ENCODE measurements at regions not wholly inside any gene's neighbourhood (a gene's known extent, or its start where the extent isn't known, plus 50 kb on each side); places are given as distances from the start of the nearest gene placed in this dataset.
"Not testable (repeated sequence)": the region's sequence is repeated elsewhere in the genome, so short reads cannot be mapped to it uniquely, and the experiment has no call there.

GRCh38 chr9:29394855-29395254 lies 1821.6 kb upstream of the C9orf72 start:
- TF ChIP-seq CTCF (conservative IDR thresholded peaks at IDR 0.05; ENCODE audit: control insufficient read depth, insufficient read depth, low read depth, low read length): no peak
- no peak overlapping the region for H3K4me3 ChIP-seq (ENCODE audit: control insufficient read depth, low read depth, low read length)
- DNase-seq (ENCODE audit: low read depth): no peak

DNA sequence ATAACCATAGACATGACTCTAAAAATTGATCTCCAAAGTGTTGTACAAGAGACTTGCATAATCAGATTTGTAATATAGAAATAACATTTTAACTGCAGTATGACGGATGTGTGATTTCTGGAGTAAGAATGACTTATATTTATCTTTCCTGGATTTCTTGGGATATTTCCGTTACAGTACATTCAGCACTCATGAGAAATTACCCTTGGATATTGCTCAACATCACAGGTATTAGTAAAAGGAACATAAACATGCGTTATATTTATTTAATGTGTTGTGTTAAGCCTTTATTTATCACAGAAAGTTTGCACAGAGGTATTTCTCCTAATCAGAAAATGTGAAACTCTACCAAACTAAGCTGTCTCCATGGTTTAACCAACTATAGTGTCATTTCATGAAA lies 1823.9 kb upstream of the C9orf72 start:
- DNase-seq (ENCODE audit: low read depth): no peak
- no peak overlapping the region for H3K4me3 ChIP-seq (ENCODE audit: control insufficient read depth, low read depth, low read length)
- no peak for TF ChIP-seq CTCF (conservative IDR thresholded peaks at IDR 0.05; ENCODE audit: control insufficient read depth, insufficient read depth, low read depth, low read length)

DNA sequence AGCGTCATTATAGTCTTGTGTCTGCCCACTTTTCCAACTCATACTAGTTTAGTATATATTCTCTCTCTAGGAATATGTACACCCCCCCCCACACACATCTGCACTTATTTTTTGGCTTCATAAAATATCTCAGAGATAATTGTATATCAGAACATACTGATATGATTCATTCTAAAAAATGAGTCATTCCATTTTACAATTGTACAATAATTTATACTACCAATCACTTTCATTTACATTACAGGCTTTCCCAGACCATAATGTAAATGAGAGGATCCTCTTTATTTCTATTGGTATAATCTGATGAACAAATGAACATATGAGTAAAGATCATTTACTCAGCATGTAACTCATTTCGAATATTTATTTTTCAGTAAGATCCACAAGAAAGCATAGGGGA lies 1842.9 kb upstream of the C9orf72 start:
- no peak for DNase-seq (ENCODE audit: low read depth)
- TF ChIP-seq CTCF (conservative IDR thresholded peaks at IDR 0.05; ENCODE audit: control insufficient read depth, insufficient read depth, low read depth, low read length): no peak
- H3K4me3 ChIP-seq (ENCODE audit: control insufficient read depth, low read depth, low read length): no peak overlapping the region

- no peak for TF ChIP-seq CTCF (conservative IDR thresholded peaks at IDR 0.05; ENCODE audit: control insufficient read depth, insufficient read depth, low read depth, low read length)
- no peak overlapping the region for H3K4me3 ChIP-seq (ENCODE audit: control insufficient read depth, low read depth, low read length)
- DNase-seq (ENCODE audit: low read depth): no peak
Observed at GRCh38 chr9:29422438-29422837, 1849.2 kb upstream of the C9orf72 start.

GRCh38 chr9:29432191-29432590 lies 1858.9 kb upstream of the C9orf72 start:
- no peak for DNase-seq (ENCODE audit: low read depth)
- H3K4me3 ChIP-seq (ENCODE audit: control insufficient read depth, low read depth, low read length): no peak overlapping the region
- no peak for TF ChIP-seq CTCF (conservative IDR thresholded peaks at IDR 0.05; ENCODE audit: control insufficient read depth, insufficient read depth, low read depth, low read length)

DNA sequence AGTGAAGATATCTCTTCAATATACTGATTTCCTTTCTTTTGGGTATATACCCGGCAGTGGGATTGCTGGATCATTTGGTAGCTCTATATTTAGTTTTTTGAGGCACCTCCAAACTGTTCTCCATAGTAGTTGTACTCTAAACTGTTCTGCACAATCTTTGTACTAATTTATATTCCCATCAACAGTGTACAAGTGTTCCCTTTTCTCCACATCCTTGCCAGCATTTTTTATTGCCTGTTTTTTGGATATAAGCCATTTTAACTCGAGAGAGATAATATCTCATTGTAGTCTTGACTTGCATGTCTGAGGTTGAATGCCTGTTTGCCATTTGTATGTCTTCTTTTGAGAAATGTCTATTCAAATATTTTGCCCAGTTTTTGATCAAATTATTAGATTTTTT lies 1859.4 kb upstream of the C9orf72 start:
- H3K4me3 ChIP-seq (ENCODE audit: control insufficient read depth, low read depth, low read length); DNase-seq (ENCODE audit: low read depth): not testable (repeated sequence)

DNA sequence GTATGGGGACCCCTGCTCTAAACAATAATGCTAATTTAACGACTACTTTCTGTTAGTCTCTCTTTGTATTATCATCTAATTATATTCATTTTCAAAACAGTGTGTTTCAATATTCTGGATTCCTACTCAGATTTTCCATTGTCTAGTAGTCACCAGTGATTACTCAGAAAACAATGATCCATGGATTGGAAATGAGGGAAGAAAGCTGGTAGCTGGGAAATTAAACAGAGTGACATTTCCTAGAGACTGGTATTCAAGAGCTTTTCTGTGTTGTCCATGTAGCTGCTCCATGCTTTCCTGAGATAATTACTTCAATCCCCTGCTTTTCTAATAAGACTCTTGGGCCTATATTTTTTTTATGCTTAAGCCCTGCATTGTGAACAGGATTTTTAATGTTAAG lies 1862.1 kb upstream of the C9orf72 start:
- DNase-seq (ENCODE audit: low read depth): no peak
- TF ChIP-seq CTCF (conservative IDR thresholded peaks at IDR 0.05; ENCODE audit: control insufficient read depth, insufficient read depth, low read depth, low read length): no peak
- no peak overlapping the region for H3K4me3 ChIP-seq (ENCODE audit: control insufficient read depth, low read depth, low read length)
